AML-193 (cell line): ENCODE measurements at regions not wholly inside any gene's neighbourhood (a gene's known extent, or its start where the extent isn't known, plus 50 kb on each side); places are given as distances from the start of the nearest gene placed in this dataset.

Experiments
- DNase-seq, 2 experiments: peaks; one replicate each; lab custom pipeline; 2025; lab: John Stamatoyannopoulos, UW

DNA sequence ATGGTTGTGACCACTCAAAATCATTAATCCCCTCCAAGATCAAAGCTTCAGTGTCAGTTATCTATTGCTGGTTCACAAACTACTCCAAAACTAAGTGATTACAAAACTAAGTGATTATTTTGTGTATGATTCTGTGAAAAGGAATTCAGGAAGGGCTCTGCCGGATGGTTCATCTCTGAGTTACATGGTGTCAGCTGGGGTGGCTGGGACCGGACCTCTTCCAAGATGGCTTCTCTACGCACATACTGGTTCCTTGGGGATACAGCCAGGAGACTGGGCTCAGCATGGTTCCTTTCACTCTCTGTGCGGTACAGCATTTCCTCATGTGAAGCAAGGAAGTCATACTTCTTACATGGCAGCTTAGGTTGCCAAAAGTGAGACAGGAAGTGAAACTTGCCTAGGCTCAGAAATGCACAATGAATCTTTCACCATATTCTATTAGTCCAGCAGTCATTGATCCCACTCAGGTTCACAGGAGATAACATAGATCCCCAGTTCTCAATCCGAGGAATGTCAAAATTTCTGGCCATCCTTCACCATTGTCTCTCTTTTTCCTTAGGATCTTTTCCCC lies 97.9 kb upstream of the IRX6 start:
- DNase-seq, result no peak

GRCh38 chr16:55232822-55233221 lies 91.2 kb upstream of the IRX6 start:
- DNase-seq, result no peak

GRCh38 chr16:55233464-55233863 lies 90.5 kb upstream of the IRX6 start:
- no peak for DNase-seq

DNA sequence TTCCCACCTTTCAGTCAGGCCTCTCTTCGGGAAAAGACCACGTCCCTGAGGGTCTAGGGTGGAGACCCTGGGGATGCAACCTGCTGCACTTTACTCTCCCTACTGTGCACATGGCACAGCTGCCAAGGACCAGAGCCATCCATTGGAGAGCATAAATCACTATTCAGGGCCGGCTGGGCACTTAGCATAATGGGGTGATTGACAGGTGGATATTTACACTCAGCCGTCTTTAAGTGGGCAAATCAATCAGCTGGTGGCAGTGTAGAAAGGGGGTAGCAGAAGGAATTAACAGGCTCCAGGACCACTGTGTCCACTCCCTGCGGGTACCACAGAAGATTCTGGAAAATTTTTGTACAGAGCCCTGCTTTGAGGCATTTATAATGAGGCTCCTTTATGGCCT lies 87.3 kb upstream of the IRX6 start:
- no peak for DNase-seq

DNA sequence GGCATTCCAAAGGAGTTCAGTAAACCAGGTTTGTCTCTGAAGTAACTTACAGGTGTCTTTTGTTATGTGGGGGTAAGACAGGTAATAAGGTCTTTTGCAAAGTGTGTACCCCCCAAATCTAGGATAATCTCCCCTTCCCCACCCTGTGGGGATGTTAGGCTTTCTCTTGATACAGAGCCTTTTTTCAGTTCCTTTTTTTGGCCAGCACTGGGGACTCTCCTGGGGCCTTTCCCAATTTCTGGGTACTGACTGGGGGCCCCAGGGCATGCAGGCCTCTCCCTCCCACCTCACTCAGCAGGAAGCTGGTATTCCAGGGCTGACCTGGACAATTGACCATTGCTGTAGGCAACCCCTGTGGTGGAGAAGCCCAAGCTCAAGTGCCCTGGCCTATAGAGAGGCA lies 84.3 kb upstream of the IRX6 start:
- no peak for DNase-seq

DNA sequence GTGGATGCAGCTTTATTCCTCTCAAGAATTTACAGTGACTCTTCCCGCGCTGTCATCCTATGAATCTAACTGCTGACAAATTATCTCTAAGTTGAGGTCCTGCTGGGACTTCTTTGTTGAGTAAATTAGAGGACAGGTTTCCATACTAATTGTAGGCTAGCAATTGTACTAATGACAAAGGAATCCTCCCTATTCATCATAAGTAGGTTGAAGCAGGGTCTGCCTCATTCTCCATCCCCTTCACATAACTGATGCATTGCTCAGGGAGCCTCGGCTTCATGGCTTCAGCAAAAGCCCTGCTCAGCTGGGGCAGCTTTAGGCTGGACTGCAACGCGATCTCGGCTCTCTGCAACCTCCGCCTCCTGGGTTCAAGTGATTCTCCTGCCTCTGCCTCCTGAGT lies 83.1 kb upstream of the IRX6 start:
- DNase-seq, result no peak

- no peak for DNase-seq
Measured at GRCh38 chr16:55242667-55243066, 81.3 kb upstream of the IRX6 start.

DNA sequence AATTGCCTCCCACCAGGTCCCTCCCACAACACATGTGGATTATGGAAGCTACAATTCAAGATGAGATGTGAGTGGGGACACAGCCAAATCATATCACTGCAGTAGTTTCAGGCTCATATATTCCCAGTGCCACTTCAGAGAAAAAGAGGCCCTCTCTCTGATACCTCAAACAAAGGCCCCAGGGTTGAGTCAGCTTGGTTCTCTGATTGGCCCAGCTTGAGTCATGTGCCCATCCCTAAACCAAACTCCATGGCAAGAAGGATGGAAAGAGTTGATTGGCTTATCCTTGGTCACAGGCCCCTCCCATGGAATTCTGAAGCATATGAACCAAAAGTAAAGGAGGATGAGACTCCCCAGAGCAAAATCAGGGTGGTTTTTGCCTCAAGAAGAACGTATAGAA lies 75.9 kb upstream of the IRX6 start:
- DNase-seq, result no peak

GRCh38 chr16:55248494-55248893 lies 75.5 kb upstream of the IRX6 start:
- no peak for DNase-seq

- DNase-seq, result no peak
Measured at GRCh38 chr16:55249361-55249760, 74.6 kb upstream of the IRX6 start.

DNA sequence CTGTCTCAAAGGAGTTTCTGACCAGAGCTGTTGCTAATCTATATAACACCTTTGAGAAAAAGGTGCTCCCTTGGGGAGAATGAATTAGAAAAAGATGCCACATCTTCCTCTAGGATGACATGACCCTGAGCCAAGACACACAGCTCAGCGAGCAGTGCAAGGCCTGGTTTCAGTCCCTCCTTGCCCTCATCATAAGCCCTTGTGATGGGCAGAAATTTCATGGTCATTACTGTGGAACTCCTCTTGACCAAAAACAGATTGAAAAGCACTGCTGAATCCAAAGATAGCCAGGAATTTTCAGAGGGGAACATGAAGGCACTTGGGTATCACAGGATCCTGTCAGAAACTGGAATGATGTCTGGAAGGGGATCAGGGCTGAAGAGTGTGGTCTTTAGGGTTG lies 74.1 kb upstream of the IRX6 start:
- no peak for DNase-seq

GRCh38 chr16:55250701-55251100 lies 73.3 kb upstream of the IRX6 start:
- no peak for DNase-seq

DNA sequence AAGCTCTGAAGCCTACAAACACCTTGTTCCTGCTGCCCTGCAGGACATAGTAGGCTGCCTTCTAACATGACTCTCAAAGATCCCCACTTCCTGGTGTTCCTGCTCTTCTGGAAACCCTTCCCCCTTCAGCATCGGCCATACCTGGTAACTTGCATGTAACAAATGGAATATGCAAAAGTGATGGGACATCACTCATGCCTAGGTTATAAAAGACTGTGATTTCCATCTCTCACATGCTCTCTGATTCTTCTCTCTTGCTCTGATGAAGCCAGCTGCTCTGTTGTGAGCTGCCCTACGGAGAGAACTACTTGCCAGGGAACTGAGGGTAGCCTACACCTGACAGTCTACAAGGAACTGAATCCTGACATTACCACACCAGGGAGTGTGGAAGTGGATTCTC lies 72.9 kb upstream of the IRX6 start:
- no peak for DNase-seq

GRCh38 chr16:55252577-55252976 lies 71.4 kb upstream of the IRX6 start:
- DNase-seq, result no peak

- DNase-seq, result no peak
Measured at GRCh38 chr16:55253987-55254386, 70.0 kb upstream of the IRX6 start.

GRCh38 chr16:55255733-55256282 lies 68.2 kb upstream of the IRX6 start:
- DNase-seq, result no peak

DNA sequence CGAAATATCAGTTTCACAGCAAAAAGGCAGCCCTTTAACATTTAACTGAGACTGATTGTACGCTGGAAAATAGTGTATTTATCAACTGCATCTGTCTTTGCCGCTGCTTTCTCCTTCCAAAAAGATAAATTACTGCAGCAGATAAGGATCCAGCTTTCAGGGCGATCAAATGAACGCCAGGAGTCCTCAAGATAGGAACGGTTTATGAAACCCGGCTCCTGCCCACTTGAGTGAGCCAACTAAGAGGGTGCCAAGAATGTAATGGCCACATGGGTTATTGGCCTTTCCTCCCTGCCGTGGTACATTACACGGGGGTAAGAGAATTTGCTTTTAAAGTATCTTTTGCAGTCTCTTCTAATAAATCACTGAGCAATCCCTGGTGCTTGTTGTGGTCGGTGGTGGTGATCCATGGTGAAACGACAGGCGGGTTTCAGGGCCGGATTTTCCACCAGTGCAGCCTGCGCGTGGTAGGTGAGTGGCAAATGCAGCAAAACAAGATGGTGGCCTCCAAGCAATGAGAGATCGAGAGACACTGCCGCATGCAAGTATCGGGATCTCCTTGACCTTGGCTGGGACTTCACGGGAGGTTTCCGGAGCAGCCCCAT lies 67.5 kb upstream of the IRX6 start:
- DNase-seq, result no peak

- peak; percentile 25 to 39 for DNase-seq
Measured at GRCh38 chr16:55257966-55258613, 65.9 kb upstream of the IRX6 start.

GRCh38 chr16:55261301-55261700 lies 62.7 kb upstream of the IRX6 start:
- DNase-seq, result no peak

- DNase-seq, result no peak
Measured at GRCh38 chr16:55263271-55264250, 60.4 kb upstream of the IRX6 start.

DNA sequence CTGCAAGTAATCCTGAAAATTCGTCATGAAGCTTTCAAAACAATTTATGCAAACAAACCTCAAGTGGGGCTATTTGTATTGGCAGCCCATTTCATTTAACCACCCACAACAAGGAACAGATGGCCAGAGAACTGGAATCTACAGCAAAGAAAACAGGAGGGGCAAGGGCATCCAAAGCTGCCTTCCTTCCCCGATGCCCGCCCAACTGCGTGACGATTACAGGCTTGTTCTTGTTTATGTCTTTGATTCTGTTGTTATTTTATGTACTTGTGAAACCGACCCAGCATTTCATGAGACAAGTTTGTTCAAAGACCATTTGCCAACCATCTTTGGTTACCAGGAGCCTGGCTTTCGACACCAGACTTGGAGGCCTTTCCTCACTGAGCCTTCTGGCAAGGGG lies 59.1 kb upstream of the IRX6 start:
- DNase-seq, result no peak

- no peak for DNase-seq
Measured at GRCh38 chr16:55265926-55266325, 58.1 kb upstream of the IRX6 start.
